GM13977 (cell line): ENCODE measurements at regions not wholly inside any gene's neighbourhood (a gene's known extent, or its start where the extent isn't known, plus 50 kb on each side); places are given as distances from the start of the nearest gene placed in this dataset.

Experiments
- DNase-seq: peaks from one replicate; pipeline ENCODE4 v3.0.0; 2012; ENCODE audit warnings: low spot score
- CTCF ChIP-seq: IDR thresholded peaks from 2 replicates; pipeline ENCODE4 v1.5.1; 2012; ENCODE audit warnings: mild to moderate bottlenecking, control low read depth; ENCODE audit not compliant: insufficient read depth; ENCODE audit errors: extremely low read depth, missing control alignments
- in situ Hi-C: fragments of 300-500 bp; cut with MboI; formaldehyde crosslinking; loops from one replicate; pipeline ENCODE4 v1.12.0; 2022; ENCODE audit warnings: low sequenced_read_pairs, low pct_unique_long_range_greater_than_20kb, mixed read lengths, inconsistent platforms; ENCODE audit not compliant: unreplicated experiment

DNA sequence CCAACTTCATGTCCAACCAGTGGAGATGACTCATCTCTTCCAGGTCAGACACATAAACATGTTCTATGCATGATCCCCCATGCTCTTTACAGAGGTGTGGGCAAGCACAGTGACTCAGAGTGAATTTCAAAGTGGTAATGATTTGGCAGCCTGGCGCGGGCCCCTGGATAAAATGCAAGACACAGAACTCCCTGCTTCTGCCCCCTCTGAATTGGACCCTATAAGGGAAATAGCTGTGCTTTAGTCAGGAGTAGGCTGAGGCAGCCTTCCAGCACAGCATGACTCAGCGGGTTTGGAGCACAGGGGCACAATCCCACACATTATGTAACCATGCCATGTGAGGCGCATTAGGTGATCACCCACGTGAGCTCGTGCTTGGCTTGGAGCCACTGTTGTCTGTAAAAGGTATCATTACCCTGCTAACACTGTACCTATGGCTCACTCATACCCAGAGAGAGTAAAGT lies 127.4 kb downstream of the C6orf118 start:
- DNase-seq = no peak
- in situ Hi-C loops = no loop called here
- no peak for TF ChIP-seq CTCF

- in situ Hi-C loops = no loop called here
- no peak for DNase-seq
- TF ChIP-seq CTCF = no peak
Measured at GRCh38 chr6:165178056-165178455, 131.3 kb downstream of the C6orf118 start.

GRCh38 chr6:165173484-165173883 lies 135.9 kb downstream of the C6orf118 start:
- no peak for DNase-seq
- no peak for TF ChIP-seq CTCF
- in situ Hi-C loops = no loop called here

- no peak for TF ChIP-seq CTCF
- in situ Hi-C loops = no loop called here
- no peak for DNase-seq
Measured at GRCh38 chr6:165167861-165168260, 141.5 kb downstream of the C6orf118 start.

- no peak for DNase-seq
- TF ChIP-seq CTCF = no peak
- in situ Hi-C loops = no loop called here
Measured at GRCh38 chr6:165167311-165167710, 142.1 kb downstream of the C6orf118 start.

GRCh38 chr6:165163519-165163918 lies 145.9 kb downstream of the C6orf118 start:
- in situ Hi-C loops = no loop called here
- no peak for DNase-seq
- no peak for TF ChIP-seq CTCF

GRCh38 chr6:165159460-165159859 lies 149.9 kb downstream of the C6orf118 start:
- TF ChIP-seq CTCF = no peak
- in situ Hi-C loops = no loop called here
- no peak for DNase-seq
